GM18873 (cell line): ENCODE measurements at regions not wholly inside any gene's neighbourhood (a gene's known extent, or its start where the extent isn't known, plus 50 kb on each side); places are given as distances from the start of the nearest gene placed in this dataset.
A peak's percentile ranks its signal among the peaks of the same experiment; 100 is the strongest.

Source experiments
- ATAC-seq: cut with Tn5 transposase; IDR thresholded peaks from one replicate; pipeline ENCODE4 v1.9.1; 2021; ENCODE audit warnings: mild to moderate bottlenecking, moderate library complexity, moderate number of reproducible peaks; ENCODE audit not compliant: unreplicated experiment, low FRiP score

GRCh38 chr12:89988188-89988915 is 279.7 kb upstream of the ATP2B1 start:
- no peak for ATAC-seq

- no peak for ATAC-seq
These were observed 277.3 kb upstream of the ATP2B1 start for GRCh38 chr12:89985935-89986334.

- no peak for ATAC-seq
These were observed 276.2 kb upstream of the ATP2B1 start for GRCh38 chr12:89984846-89985245.

GRCh38 chr12:89983622-89984021 is 275.0 kb upstream of the ATP2B1 start:
- ATAC-seq = no peak

- no peak for ATAC-seq
These were observed 271.6 kb upstream of the ATP2B1 start for GRCh38 chr12:89980236-89980635.

- no peak for ATAC-seq
These were observed 268.9 kb upstream of the ATP2B1 start for GRCh38 chr12:89977405-89978085.

GRCh38 chr12:89976866-89977265 is 268.2 kb upstream of the ATP2B1 start:
- ATAC-seq = no peak

GRCh38 chr12:89975574-89975973 is 266.9 kb upstream of the ATP2B1 start:
- no peak for ATAC-seq

GRCh38 chr12:89971880-89972279 is 263.2 kb upstream of the ATP2B1 start:
- no peak for ATAC-seq

GRCh38 chr12:89970722-89971121 is 262.1 kb upstream of the ATP2B1 start:
- ATAC-seq = no peak

- ATAC-seq = no peak
These were observed 260.5 kb upstream of the ATP2B1 start for GRCh38 chr12:89969093-89969492.

- ATAC-seq = no peak
These were observed 259.6 kb upstream of the ATP2B1 start for GRCh38 chr12:89968151-89968700.

- ATAC-seq = no peak
These were observed 258.0 kb upstream of the ATP2B1 start for GRCh38 chr12:89966495-89967240.

- ATAC-seq = no peak
These were observed 257.4 kb upstream of the ATP2B1 start for GRCh38 chr12:89965993-89966392.

GRCh38 chr12:89962648-89963047 is 254.0 kb upstream of the ATP2B1 start:
- no peak for ATAC-seq

GRCh38 chr12:89960607-89961394 is 252.2 kb upstream of the ATP2B1 start:
- peak; percentile 19 for ATAC-seq

GRCh38 chr12:89960011-89960507 is 251.4 kb upstream of the ATP2B1 start:
- ATAC-seq = peak; percentile 95

- ATAC-seq = no peak
These were observed 250.5 kb upstream of the ATP2B1 start for GRCh38 chr12:89959179-89959578.

GRCh38 chr12:89954259-89954658 is 245.6 kb upstream of the ATP2B1 start:
- no peak for ATAC-seq

GRCh38 chr12:89951694-89952060 is 243.0 kb upstream of the ATP2B1 start:
- no peak for ATAC-seq
